Liver (tissue), 8 donors: ENCODE measurements at regions not wholly inside any gene's neighbourhood (a gene's known extent, or its start where the extent isn't known, plus 50 kb on each side); places are given as distances from the start of the nearest gene placed in this dataset.

ENCODE experiments used
- DNase-seq: peaks from one replicate; pipeline ENCODE4 v3.0.0-alpha.2; 2017; ENCODE audit warnings: low spot score
- H3K27ac ChIP-seq, 2 donors: one replicate each; pipeline ENCODE4 v1.7.0; 2013; ENCODE audit warnings: inconsistent platforms in 2 of 2, low read length in 2 of 2, control low read depth in 1 of 2, low read depth in 1 of 2, mild to moderate bottlenecking in 1 of 2
- H3K27me3 ChIP-seq, 4 donors: one replicate each; pipeline versions ENCODE4 v1.6.1 to v1.7.0; 2013; ENCODE audit warnings: low read length in 3 of 4, inconsistent platforms in 1 of 4, mild to moderate bottlenecking in 1 of 4, moderate library complexity in 1 of 4; ENCODE audit not compliant: control insufficient read depth in 4 of 4, insufficient read depth in 4 of 4
- H3K36me3 ChIP-seq, 4 donors: one replicate each; pipeline versions ENCODE4 v1.6.1 to v1.7.0; 2013; ENCODE audit warnings: low read length in 3 of 4, mild to moderate bottlenecking in 3 of 4, low read depth in 1 of 4, moderate library complexity in 1 of 4; ENCODE audit not compliant: control insufficient read depth in 4 of 4, insufficient read depth in 3 of 4
- H3K4me1 ChIP-seq, 4 donors: one replicate each; pipeline versions ENCODE4 v1.6.1 to v1.7.0; 2013; ENCODE audit warnings: low read length in 3 of 4, mild to moderate bottlenecking in 3 of 4, moderate library complexity in 1 of 4; ENCODE audit not compliant: control insufficient read depth in 4 of 4, insufficient read depth in 4 of 4
- H3K4me3 ChIP-seq, 3 donors: one replicate each; pipeline versions ENCODE4 v1.6.1 to v1.7.0; 2013; ENCODE audit warnings: low read length in 3 of 3, control low read depth in 1 of 3, low read depth in 1 of 3, mild to moderate bottlenecking in 1 of 3
- H3K9ac ChIP-seq, 2 donors: one replicate each; pipeline ENCODE4 v1.7.0; 2013; ENCODE audit warnings: low read length in 2 of 2, mild to moderate bottlenecking in 2 of 2, moderate library complexity in 2 of 2, control low read depth in 1 of 2, low read depth in 1 of 2
- H3K9me3 ChIP-seq, 4 donors: one replicate each; pipeline versions ENCODE4 v1.6.1 to v1.7.0; 2013; ENCODE audit warnings: low read length in 3 of 4; ENCODE audit not compliant: control insufficient read depth in 4 of 4
- ATF3 ChIP-seq: IDR thresholded peaks from 2 replicates; pipeline ENCODE4 v1.6.1; 2016; ENCODE audit warnings: antibody characterized with exemption
- CTCF ChIP-seq: fragments of 150-350 bp; IDR thresholded peaks from 2 replicates; pipeline ENCODE4 v1.5.1; 2017; ENCODE audit warnings: improper control_type of control experiment, low read depth, low read length; ENCODE audit not compliant: missing input control
- EGR1 ChIP-seq, 2 donors: IDR thresholded peaks; 2 replicates each; pipeline ENCODE4 v1.6.1; 2016 to 2018; ENCODE audit warnings: antibody characterized with exemption in 2 of 2, low read depth in 2 of 2
- FOXA1 ChIP-seq: IDR thresholded peaks from 2 replicates; pipeline ENCODE4 v1.6.1; 2016; ENCODE audit warnings: antibody characterized with exemption
- FOXA2 ChIP-seq: IDR thresholded peaks from 2 replicates; pipeline ENCODE4 v1.6.1; 2016; ENCODE audit warnings: antibody characterized with exemption
- GABPA ChIP-seq, 2 donors: IDR thresholded peaks in 1 of 2; conservative IDR thresholded peaks in 1 of 2; 2 replicates each; pipeline ENCODE4 v1.6.1; 2016; ENCODE audit warnings: antibody characterized with exemption in 2 of 2, mild to moderate bottlenecking in 1 of 2, moderate library complexity in 1 of 2
- HNF4A ChIP-seq, 2 donors: conservative IDR thresholded peaks; 2 replicates each; pipeline ENCODE4 v1.6.1; 2016; ENCODE audit warnings: antibody characterized with exemption in 2 of 2, mild to moderate bottlenecking in 2 of 2
- HNF4G ChIP-seq: IDR thresholded peaks from 2 replicates; pipeline ENCODE4 v1.6.1; 2016; ENCODE audit warnings: antibody characterized with exemption
- JUND ChIP-seq, 2 donors: IDR thresholded peaks; 2 replicates each; pipeline ENCODE4 v1.6.1; 2016; ENCODE audit warnings: antibody characterized with exemption in 2 of 2
- MAX ChIP-seq: IDR thresholded peaks from 2 replicates; pipeline ENCODE4 v1.6.1; 2016; ENCODE audit warnings: antibody characterized with exemption
- NR2F2 ChIP-seq: IDR thresholded peaks from 2 replicates; pipeline ENCODE4 v1.6.1; 2016; ENCODE audit warnings: antibody characterized with exemption
- RAD21 ChIP-seq, 2 donors: IDR thresholded peaks; 2 replicates each; pipeline ENCODE4 v1.6.1; 2016; ENCODE audit warnings: antibody characterized with exemption in 2 of 2, mild to moderate bottlenecking in 2 of 2
- REST ChIP-seq: IDR thresholded peaks from 2 replicates; pipeline ENCODE4 v1.6.1; 2016; ENCODE audit warnings: antibody characterized with exemption, mild to moderate bottlenecking
- RXRA ChIP-seq, 2 donors: IDR thresholded peaks; 2 replicates each; pipeline ENCODE4 v1.6.1; 2017 to 2018; ENCODE audit warnings: antibody characterized with exemption in 2 of 2, mild to moderate bottlenecking in 1 of 2
- SP1 ChIP-seq: IDR thresholded peaks from 2 replicates; pipeline ENCODE4 v1.6.1; 2018; ENCODE audit warnings: antibody characterized with exemption, mild to moderate bottlenecking
- TAF1 ChIP-seq: conservative IDR thresholded peaks from 2 replicates; pipeline ENCODE4 v1.6.1; 2016; ENCODE audit warnings: antibody characterized with exemption, mild to moderate bottlenecking
- YY1 ChIP-seq: IDR thresholded peaks from 2 replicates; pipeline ENCODE4 v1.6.1; 2016; ENCODE audit warnings: antibody characterized with exemption, mild to moderate bottlenecking
- ZBTB33 ChIP-seq: IDR thresholded peaks from 2 replicates; pipeline ENCODE4 v1.6.1; 2016; ENCODE audit warnings: antibody characterized with exemption
- WGBS: extraction: QIAGEN DNeasy Blood & Tissue Kit; methylation state at CpG from one replicate; pipeline ENCODE4 v1.1.7; 2013; 5-methylcytosine and 5-hydroxymethylcytosine counted together
- donor health status: healthy.
- donor health status: healthy.
- donor health status: healthy.
- donor health status: healthy.
- donor health status: healthy.

GRCh38 chr3:168998792-168999191 is 664.7 kb downstream of the MECOM start:
- Histone ChIP-seq H3K9me3 (no peaks in the 10 kb centered on the region), H3K36me3 (no peaks in the 10 kb centered on the region), H3K27me3 (no peaks in the 10 kb centered on the region), H3K27ac (no peak overlapping the region), H3K4me3 (no peak overlapping the region), H3K9ac (no peak overlapping the region), H3K4me1 (peaks cover 0 to 2% (median 0%) of the 10 kb centered on the region in 4 donors)
- no peak for TF ChIP-seq FOXA2
- no peak for TF ChIP-seq HNF4G
- no peak for TF ChIP-seq MAX
- TF ChIP-seq JUND (IDR thresholded peaks at IDR 0.05), result no peak
- TF ChIP-seq RXRA (IDR thresholded peaks at IDR 0.05), result no peak
- TF ChIP-seq SP1, result no peak
- no peak for TF ChIP-seq FOXA1
- TF ChIP-seq YY1, result no peak
- no peak for TF ChIP-seq EGR1 (IDR thresholded peaks at IDR 0.05; ENCODE audit: low read depth in 2 of 2)
- TF ChIP-seq TAF1, result no peak
- TF ChIP-seq HNF4A (conservative IDR thresholded peaks at IDR 0.05), result no peak
- no peak for TF ChIP-seq ZBTB33
- no peak for TF ChIP-seq NR2F2
- TF ChIP-seq GABPA (IDR thresholded peaks at IDR 0.05 in 1 of 2, conservative IDR thresholded peaks at IDR 0.05 in 1 of 2), result no peak
- TF ChIP-seq ATF3, result no peak
- TF ChIP-seq CTCF, result no peak
- TF ChIP-seq REST, result no peak
- TF ChIP-seq RAD21 (IDR thresholded peaks at IDR 0.05), result no peak
- DNase-seq, result no peak
- 87% methylated on average over 3 of the region's 3 CpGs for WGBS

- H3K36me3 ChIP-seq, result no peaks in the 10 kb centered on the region
- no peak overlapping the region for H3K9ac ChIP-seq
- H3K4me1 ChIP-seq, result peaks cover 0 to 2% (median 0%) of the 10 kb centered on the region in 4 donors
- H3K9me3 ChIP-seq, result no peaks in the 10 kb centered on the region
- no peak overlapping the region for H3K27ac ChIP-seq
- H3K27me3 ChIP-seq, result no peaks in the 10 kb centered on the region
- H3K4me3 ChIP-seq, result no peak overlapping the region
- no peak for DNase-seq
- TF ChIP-seq ATF3 (no peak), HNF4G (no peak), ZBTB33 (no peak), RAD21 (IDR thresholded peaks at IDR 0.05) (no peak), GABPA (IDR thresholded peaks at IDR 0.05 in 1 of 2, conservative IDR thresholded peaks at IDR 0.05 in 1 of 2) (no peak), SP1 (no peak), FOXA2 (no peak), NR2F2 (no peak), RXRA (IDR thresholded peaks at IDR 0.05) (no peak), TAF1 (no peak), REST (no peak), YY1 (no peak), JUND (IDR thresholded peaks at IDR 0.05) (no peak)
Measured at GRCh38 chr3:168997488-168997887, 666.0 kb downstream of the MECOM start.
